ENCODE measurements at regions not wholly inside any gene's neighbourhood (a gene's known extent, or its start where the extent isn't known, plus 50 kb on each side); places are given as distances from the start of the nearest gene placed in this dataset.

DNA sequence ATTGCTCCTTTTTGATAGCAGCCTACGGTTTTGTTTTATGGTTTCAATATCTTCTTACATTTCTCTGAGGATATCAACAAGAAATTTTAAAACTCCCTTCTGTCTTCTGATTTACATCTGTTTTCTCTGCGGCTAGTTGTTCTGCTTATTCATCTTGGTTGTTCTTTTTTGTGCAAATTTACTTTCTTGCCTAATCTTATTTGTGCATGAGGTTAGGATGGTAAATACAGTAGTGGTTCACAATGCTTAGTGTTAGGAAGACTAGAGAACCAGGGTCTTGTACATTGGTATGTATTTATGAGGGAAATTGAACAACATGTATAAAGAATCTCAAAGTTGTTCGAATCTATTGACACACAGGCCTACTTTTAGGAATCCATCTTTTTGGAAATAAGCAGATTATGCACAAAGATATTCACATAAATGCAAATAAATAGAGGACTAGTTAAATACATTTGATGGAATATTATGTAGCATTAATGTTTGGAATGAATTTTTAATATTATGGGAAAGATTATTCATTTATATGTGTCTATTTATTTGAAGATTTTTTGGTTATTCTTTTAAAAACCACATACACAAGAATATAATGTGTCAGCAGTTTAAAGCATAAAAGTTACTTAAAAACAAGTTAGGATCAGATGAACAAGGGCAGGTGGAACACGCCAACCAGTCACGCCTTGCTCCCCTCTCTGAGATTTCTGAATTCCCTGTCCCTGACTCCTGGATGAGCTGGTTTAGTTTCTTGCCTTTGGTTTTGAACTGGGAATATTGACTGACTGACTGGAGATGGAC, 51.4 kb upstream of the RFC3 start:
- no peak overlapping the region for H3K27ac ChIP-seq (ENCODE audit: control insufficient read depth, insufficient read depth)
- in situ Hi-C loops (cut with MboI): no loop called here

DNA sequence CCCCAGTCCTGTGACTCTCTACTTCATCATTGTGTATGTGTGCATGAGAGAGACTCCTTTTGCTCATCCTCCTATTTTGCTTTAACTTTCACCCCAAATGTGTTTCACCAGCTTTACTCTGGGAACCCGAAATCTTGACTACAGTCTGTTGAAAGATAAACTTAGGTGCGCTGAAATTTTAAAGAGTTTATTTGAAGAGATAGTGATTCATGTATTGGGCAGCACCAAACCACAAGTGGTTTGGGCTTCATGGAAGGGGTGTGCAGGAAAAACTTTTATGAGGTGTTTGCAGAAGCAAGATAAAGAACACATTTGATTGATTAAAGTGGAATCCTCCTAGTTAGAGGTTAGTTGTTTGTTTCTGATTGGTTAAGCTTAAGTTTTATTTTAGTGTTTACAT, 50.8 kb upstream of the RFC3 start:
- Histone ChIP-seq H3K27me3 (replicated peaks in 1 of 2; ENCODE audit: control insufficient read depth in 2 of 2, insufficient read depth in 2 of 2, low read length in 1 of 2) (no peaks in the 10 kb centered on the region), H3K36me3 (ENCODE audit: control insufficient read depth in 2 of 2, insufficient read depth in 2 of 2, low read length in 1 of 2) (no peaks in the 10 kb centered on the region), H4K20me1 (ENCODE audit: control insufficient read depth, insufficient read depth) (no peaks in the 10 kb centered on the region), H2AFZ (ENCODE audit: control insufficient read depth, low read depth, low read length) (no peak overlapping the region), H3K9ac (ENCODE audit: control insufficient read depth, insufficient read depth, low read length) (no peak overlapping the region), H3K27ac (ENCODE audit: control insufficient read depth, insufficient read depth) (no peak overlapping the region), H3K4me3 (no peak overlapping the region), H3K79me2 (ENCODE audit: control insufficient read depth, insufficient read depth, low read length) (no peaks in the 10 kb centered on the region), H3K4me1 (ENCODE audit: control insufficient read depth, insufficient read depth, low read length) (no peaks in the 10 kb centered on the region), H3K9me3 (replicated peaks; ENCODE audit: control insufficient read depth, insufficient read depth, low read length) (no peaks in the 10 kb centered on the region), H3K4me2 (ENCODE audit: control insufficient read depth, insufficient read depth) (no peak overlapping the region)
- ChIA-PET CTCF (no interaction called here), POLR2A (no interaction called here), RAD21 (ENCODE audit: unreplicated experiment) (no interaction called here), SMC1A (ENCODE audit: uncharacterized antibody, unreplicated experiment) (no interaction called here)
- WGBS (ENCODE audit: insufficient coverage, insufficient replicate concordance, low lambda C conversion rate, missing lambda C conversion rate): 89% methylated on average over 2 of the region's 2 CpGs
- no TSS peak for BruUV-seq (replicated peaks)
- DNase-seq (ENCODE audit: low read depth, low spot score): no peak
- in situ Hi-C loops (cut with MboI): no loop called here
- ATAC-seq: no peak
- FAIRE-seq: no peak
- intact Hi-C loops (cut with micrococcal nuclease; ENCODE audit: unreplicated experiment): no loop called here
- no peak for TF ChIP-seq EP300 (IDR thresholded peaks at IDR 0.05; ENCODE audit: borderline replicate concordance in 1 of 2, control insufficient read depth in 1 of 2, low read depth in 2 of 2, low read length in 2 of 2)
- no peak for TF ChIP-seq SRF (IDR thresholded peaks at IDR 0.05; ENCODE audit: low read depth in 2 of 2, low read length in 2 of 2)
- TF ChIP-seq ZNF384 (IDR thresholded peaks at IDR 0.05; ENCODE audit: borderline replicate concordance, low read depth, low read length): no peak
- no peak for TF ChIP-seq NRF1 (conservative IDR thresholded peaks at IDR 0.05; ENCODE audit: low read depth, low read length)
- no peak for TF ChIP-seq TCF7 (IDR thresholded peaks at IDR 0.05; ENCODE audit: borderline replicate concordance)
- no peak for TF ChIP-seq HDAC6 (IDR thresholded peaks at IDR 0.05; ENCODE audit: unreplicated experiment)
- TF ChIP-seq PKNOX1 (IDR thresholded peaks at IDR 0.05): no peak
- no peak for TF ChIP-seq JUND (IDR thresholded peaks at IDR 0.05; ENCODE audit: low read depth, low read length)
- TF ChIP-seq, protein P1, sequence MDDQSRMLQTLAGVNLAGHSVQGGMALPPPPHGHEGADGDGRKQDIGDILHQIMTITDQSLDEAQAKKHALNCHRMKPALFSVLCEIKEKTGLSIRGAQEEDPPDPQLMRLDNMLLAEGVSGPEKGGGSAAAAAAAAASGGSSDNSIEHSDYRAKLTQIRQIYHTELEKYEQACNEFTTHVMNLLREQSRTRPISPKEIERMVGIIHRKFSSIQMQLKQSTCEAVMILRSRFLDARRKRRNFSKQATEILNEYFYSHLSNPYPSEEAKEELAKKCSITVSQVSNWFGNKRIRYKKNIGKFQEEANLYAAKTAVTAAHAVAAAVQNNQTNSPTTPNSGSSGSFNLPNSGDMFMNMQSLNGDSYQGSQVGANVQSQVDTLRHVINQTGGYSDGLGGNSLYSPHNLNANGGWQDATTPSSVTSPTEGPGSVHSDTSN (IDR thresholded peaks at IDR 0.05; ENCODE audit: insufficient replicate concordance, low read depth, low read length): no peak
- no peak for TF ChIP-seq HCFC1 (IDR thresholded peaks at IDR 0.05; ENCODE audit: low read length)

More for the DNA sequence above, 51.4 kb upstream of the RFC3 start:
- ATAC-seq (no peak), FAIRE-seq (no peak), DNase-seq (ENCODE audit: low read depth, low spot score) (no peak)
- Histone ChIP-seq H3K9ac (ENCODE audit: control insufficient read depth, insufficient read depth, low read length) (no peak overlapping the region), H3K4me1 (ENCODE audit: control insufficient read depth, insufficient read depth, low read length) (no peaks in the 10 kb centered on the region), H3K9me3 (replicated peaks; ENCODE audit: control insufficient read depth, insufficient read depth, low read length) (no peaks in the 10 kb centered on the region), H3K36me3 (ENCODE audit: control insufficient read depth in 2 of 2, insufficient read depth in 2 of 2, low read length in 1 of 2) (no peaks in the 10 kb centered on the region), H4K20me1 (ENCODE audit: control insufficient read depth, insufficient read depth) (no peaks in the 10 kb centered on the region), H3K4me3 (no peak overlapping the region), H3K27me3 (replicated peaks in 1 of 2; ENCODE audit: control insufficient read depth in 2 of 2, insufficient read depth in 2 of 2, low read length in 1 of 2) (no peaks in the 10 kb centered on the region), H3K4me2 (ENCODE audit: control insufficient read depth, insufficient read depth) (no peak overlapping the region), H3K79me2 (ENCODE audit: control insufficient read depth, insufficient read depth, low read length) (no peaks in the 10 kb centered on the region), H2AFZ (ENCODE audit: control insufficient read depth, low read depth, low read length) (no peak overlapping the region)
- POLR2A ChIA-PET: interaction anchor here (0.6 kb wide), 1 partner anchor 40 kb away, joined by 3 read pairs; no protein-coding TSS in a partner anchor
- CTCF ChIA-PET: interaction anchor here (1.1 kb wide), 1 partner anchor 14 kb away, joined by 3 read pairs; no protein-coding TSS in a partner anchor
- 80% methylated on average over 5 of the region's 5 CpGs for WGBS (ENCODE audit: insufficient coverage, insufficient replicate concordance, low lambda C conversion rate, missing lambda C conversion rate)
- SMC1A ChIA-PET (ENCODE audit: uncharacterized antibody, unreplicated experiment): no interaction called here
- RAD21 ChIA-PET (ENCODE audit: unreplicated experiment): no interaction called here
- TF ChIP-seq ESRRA (IDR thresholded peaks at IDR 0.05; ENCODE audit: low read length): no peak
- TF ChIP-seq STAT3 (IDR thresholded peaks at IDR 0.05; ENCODE audit: low read depth, low read length): no peak
- TF ChIP-seq BRCA1 (IDR thresholded peaks at IDR 0.05; ENCODE audit: low read depth, low read length): no peak
- no peak for TF ChIP-seq POLR2A (IDR thresholded peaks at IDR 0.05; ENCODE audit: low read depth, low read length)
- TF ChIP-seq SREBF1 (IDR thresholded peaks at IDR 0.05; ENCODE audit: low read length): no peak
- BruUV-seq (replicated peaks): no TSS peak
- intact Hi-C loops (cut with micrococcal nuclease; ENCODE audit: unreplicated experiment): no loop called here

Measured in GM12878 (cell line).